ENCODE measurements at regions not wholly inside any gene's neighbourhood (a gene's known extent, or its start where the extent isn't known, plus 50 kb on each side); places are given as distances from the start of the nearest gene placed in this dataset.

DNA sequence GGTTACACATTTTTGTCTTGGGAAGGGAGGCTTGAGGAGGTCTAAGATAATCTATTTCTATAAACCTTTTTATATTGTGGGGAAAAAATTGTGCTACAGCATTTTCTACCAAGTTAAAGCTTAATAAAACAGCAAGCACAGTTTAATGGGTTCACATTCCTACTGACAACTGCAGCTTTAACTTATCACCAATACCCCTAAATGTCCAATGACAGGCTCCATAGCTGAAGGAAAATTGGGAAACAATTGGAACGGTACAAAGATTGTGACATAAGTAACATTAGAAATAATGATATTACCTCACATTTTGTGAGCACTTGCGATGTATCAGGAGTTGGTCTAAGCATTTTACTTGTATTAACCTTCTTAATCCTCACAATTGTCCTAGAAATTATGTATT, 79.5 kb upstream of the HAPLN1 start:
- TF ChIP-seq, protein P1, sequence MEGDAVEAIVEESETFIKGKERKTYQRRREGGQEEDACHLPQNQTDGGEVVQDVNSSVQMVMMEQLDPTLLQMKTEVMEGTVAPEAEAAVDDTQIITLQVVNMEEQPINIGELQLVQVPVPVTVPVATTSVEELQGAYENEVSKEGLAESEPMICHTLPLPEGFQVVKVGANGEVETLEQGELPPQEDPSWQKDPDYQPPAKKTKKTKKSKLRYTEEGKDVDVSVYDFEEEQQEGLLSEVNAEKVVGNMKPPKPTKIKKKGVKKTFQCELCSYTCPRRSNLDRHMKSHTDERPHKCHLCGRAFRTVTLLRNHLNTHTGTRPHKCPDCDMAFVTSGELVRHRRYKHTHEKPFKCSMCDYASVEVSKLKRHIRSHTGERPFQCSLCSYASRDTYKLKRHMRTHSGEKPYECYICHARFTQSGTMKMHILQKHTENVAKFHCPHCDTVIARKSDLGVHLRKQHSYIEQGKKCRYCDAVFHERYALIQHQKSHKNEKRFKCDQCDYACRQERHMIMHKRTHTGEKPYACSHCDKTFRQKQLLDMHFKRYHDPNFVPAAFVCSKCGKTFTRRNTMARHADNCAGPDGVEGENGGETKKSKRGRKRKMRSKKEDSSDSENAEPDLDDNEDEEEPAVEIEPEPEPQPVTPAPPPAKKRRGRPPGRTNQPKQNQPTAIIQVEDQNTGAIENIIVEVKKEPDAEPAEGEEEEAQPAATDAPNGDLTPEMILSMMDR (IDR thresholded peaks at IDR 0.05): no peak
- TF ChIP-seq POLR2A (IDR thresholded peaks at IDR 0.05): no peak

All from thyroid gland (tissue), 4 donors.